Keratinocyte (primary cell): ENCODE measurements at regions not wholly inside any gene's neighbourhood (a gene's known extent, or its start where the extent isn't known, plus 50 kb on each side); places are given as distances from the start of the nearest gene placed in this dataset.

Source experiments
- EZH2 ChIP-seq: IDR thresholded peaks from one replicate; pipeline ENCODE4 v1.6.1; 2012; ENCODE audit warnings: inconsistent platforms, mild to moderate bottlenecking, low read length, moderate library complexity
- TF ChIP-seq, protein P1 (sequence below), 3 experiments: IDR thresholded peaks in 1 of 3; conservative IDR thresholded peaks in 1 of 3; optimal IDR thresholded peaks in 1 of 3; 2 replicates in 2 of 3; 3 replicates in 1 of 3; pipeline versions ENCODE3 to v1.5.1; 2011; ENCODE audit warnings: low read length in 3 of 3, mild to moderate bottlenecking in 3 of 3, moderate library complexity in 2 of 3, control low read depth in 1 of 3, inconsistent platforms in 1 of 3; ENCODE audit not compliant: insufficient read depth in 2 of 3; ENCODE audit errors: extremely low read depth in 1 of 3

DNA sequence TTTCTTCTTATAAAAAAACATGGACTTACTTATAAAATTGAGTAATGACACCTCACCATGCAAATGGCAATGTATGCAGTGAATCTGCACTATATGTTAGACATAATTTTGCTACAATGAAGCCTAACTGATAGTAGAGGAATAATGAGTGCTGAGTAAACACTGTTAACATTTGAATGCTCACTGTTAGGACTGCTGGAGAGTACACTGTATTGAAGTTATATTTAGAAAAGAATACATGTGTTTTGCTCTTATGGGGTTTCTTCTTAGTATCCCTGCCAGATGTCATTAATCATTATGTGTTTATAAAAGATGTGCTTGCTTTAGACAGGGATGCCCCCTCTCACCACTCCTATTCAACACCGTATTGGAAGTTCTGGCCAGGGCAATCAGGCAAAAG, 111.1 kb upstream of the ZP4 start:
- TF ChIP-seq, protein P1, sequence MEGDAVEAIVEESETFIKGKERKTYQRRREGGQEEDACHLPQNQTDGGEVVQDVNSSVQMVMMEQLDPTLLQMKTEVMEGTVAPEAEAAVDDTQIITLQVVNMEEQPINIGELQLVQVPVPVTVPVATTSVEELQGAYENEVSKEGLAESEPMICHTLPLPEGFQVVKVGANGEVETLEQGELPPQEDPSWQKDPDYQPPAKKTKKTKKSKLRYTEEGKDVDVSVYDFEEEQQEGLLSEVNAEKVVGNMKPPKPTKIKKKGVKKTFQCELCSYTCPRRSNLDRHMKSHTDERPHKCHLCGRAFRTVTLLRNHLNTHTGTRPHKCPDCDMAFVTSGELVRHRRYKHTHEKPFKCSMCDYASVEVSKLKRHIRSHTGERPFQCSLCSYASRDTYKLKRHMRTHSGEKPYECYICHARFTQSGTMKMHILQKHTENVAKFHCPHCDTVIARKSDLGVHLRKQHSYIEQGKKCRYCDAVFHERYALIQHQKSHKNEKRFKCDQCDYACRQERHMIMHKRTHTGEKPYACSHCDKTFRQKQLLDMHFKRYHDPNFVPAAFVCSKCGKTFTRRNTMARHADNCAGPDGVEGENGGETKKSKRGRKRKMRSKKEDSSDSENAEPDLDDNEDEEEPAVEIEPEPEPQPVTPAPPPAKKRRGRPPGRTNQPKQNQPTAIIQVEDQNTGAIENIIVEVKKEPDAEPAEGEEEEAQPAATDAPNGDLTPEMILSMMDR (optimal IDR thresholded peaks at IDR 0.05 in 1 of 3, IDR thresholded peaks at IDR 0.05 in 1 of 3, conservative IDR thresholded peaks at IDR 0.05 in 1 of 3; ENCODE audit: extremely low read depth in 1 of 3, insufficient read depth in 2 of 3, low read length in 3 of 3), result no peak
- TF ChIP-seq EZH2, result no peak
